Epithelial cell of proximal tubule (primary cell): ENCODE measurements at regions not wholly inside any gene's neighbourhood (a gene's known extent, or its start where the extent isn't known, plus 50 kb on each side); places are given as distances from the start of the nearest gene placed in this dataset.
"Not testable (repeated sequence)": the region's sequence is repeated elsewhere in the genome, so short reads cannot be mapped to it uniquely, and the experiment has no call there.

ENCODE experiments used
- DNase-seq: peaks from one replicate; pipeline ENCODE4 v3.0.0-alpha.2; 2011; ENCODE audit warnings: low read depth
- H3K4me3 ChIP-seq: 2 replicates; pipeline ENCODE4 v1.5.1; 2011; ENCODE audit warnings: low read depth, mild to moderate bottlenecking, low read length
- CTCF ChIP-seq: conservative IDR thresholded peaks from 2 replicates; pipeline ENCODE4 v1.5.1; 2012; ENCODE audit warnings: low read depth, mild to moderate bottlenecking, low read length

GRCh38 chr2:167787562-167787961 lies 459.8 kb downstream of the STK39 start:
- TF ChIP-seq CTCF, result no peak
- DNase-seq, result no peak
- no peak overlapping the region for H3K4me3 ChIP-seq

GRCh38 chr2:167787021-167787420 lies 460.4 kb downstream of the STK39 start:
- DNase-seq, result no peak
- TF ChIP-seq CTCF, result no peak
- no peak overlapping the region for H3K4me3 ChIP-seq

- no peak for TF ChIP-seq CTCF
- no peak overlapping the region for H3K4me3 ChIP-seq
- no peak for DNase-seq
Observed at GRCh38 chr2:167785606-167786216, 461.7 kb downstream of the STK39 start.

GRCh38 chr2:167784084-167784425 lies 463.3 kb downstream of the STK39 start:
- H3K4me3 ChIP-seq, result no peak overlapping the region
- no peak for DNase-seq
- no peak for TF ChIP-seq CTCF

- H3K4me3 ChIP-seq, result peak overlapping the region; percentile 14
- DNase-seq, result peak; percentile 95
- TF ChIP-seq CTCF, result no peak
Observed at GRCh38 chr2:167783261-167784083, 463.9 kb downstream of the STK39 start.

- H3K4me3 ChIP-seq, DNase-seq: not testable (repeated sequence)
Observed at GRCh38 chr2:167781629-167782028, 465.8 kb downstream of the STK39 start.

- no peak overlapping the region for H3K4me3 ChIP-seq
- TF ChIP-seq CTCF, result no peak
- DNase-seq, result no peak
Observed at GRCh38 chr2:167776359-167776758, 471.0 kb downstream of the STK39 start.
